HL-60 (cell line): ENCODE measurements at regions not wholly inside any gene's neighbourhood (a gene's known extent, or its start where the extent isn't known, plus 50 kb on each side); places are given as distances from the start of the nearest gene placed in this dataset.

Experiments used
- CTCF ChIP-seq: IDR thresholded peaks from one replicate; pipeline ENCODE4 v1.5.1; 2011; ENCODE audit warnings: low read length, control low read depth, inconsistent platforms; ENCODE audit not compliant: insufficient read depth
- POLR2AphosphoS5 ChIP-seq: IDR thresholded peaks from 2 replicates; pipeline ENCODE4 v1.6.1; 2012; ENCODE audit warnings: low read depth

DNA sequence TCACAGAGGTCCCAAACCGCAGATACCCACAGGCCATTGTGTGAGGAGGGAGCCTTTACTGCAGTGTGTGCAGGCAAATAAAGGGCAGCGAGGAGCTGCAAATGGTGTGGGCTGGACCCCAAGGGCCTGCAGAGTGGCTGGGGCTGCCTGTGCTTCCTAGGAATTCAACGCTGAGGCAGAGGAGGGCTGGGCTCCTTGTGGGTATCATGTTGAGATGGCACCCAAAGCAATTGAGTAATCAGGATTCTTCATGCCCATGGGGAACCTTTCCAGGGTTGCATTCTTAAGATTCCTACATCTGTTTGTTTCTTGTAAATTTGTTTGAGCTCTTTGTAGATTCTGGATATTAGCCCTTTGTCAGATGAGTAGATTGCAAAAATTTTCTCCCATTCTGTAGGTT, 85.4 kb upstream of the LIPC start:
- TF ChIP-seq CTCF (no peak), POLR2AphosphoS5 (no peak)
